ACC112 (cell line): ENCODE measurements at regions not wholly inside any gene's neighbourhood (a gene's known extent, or its start where the extent isn't known, plus 50 kb on each side); places are given as distances from the start of the nearest gene placed in this dataset.
"Not testable (repeated sequence)": the region's sequence is repeated elsewhere in the genome, so short reads cannot be mapped to it uniquely, and the experiment has no call there.

Experiments
- H2AFZ ChIP-seq: fragments of 200-600 bp; sonication (generic); one replicate; pipeline ENCODE4 v1.6.0; 2017; ENCODE audit warnings: antibody characterized with exemption, low read length; ENCODE audit not compliant: unreplicated experiment
- H3K27ac ChIP-seq: fragments of 200-600 bp; sonication (generic); 2 replicates; pipeline ENCODE4 v1.5.1; 2014; ENCODE audit warnings: low read depth, mild to moderate bottlenecking, antibody characterized with exemption, low read length, moderate library complexity
- H3K27me3 ChIP-seq: fragments of 200-600 bp; sonication (generic); 2 replicates; pipeline ENCODE4 v1.6.1; 2014; ENCODE audit warnings: mild to moderate bottlenecking, antibody characterized with exemption, low read length, moderate library complexity, mixed read lengths; ENCODE audit not compliant: insufficient read depth
- H3K36me3 ChIP-seq: fragments of 200-600 bp; sonication (generic); 2 replicates; pipeline ENCODE4 v1.6.1; 2016; ENCODE audit warnings: mild to moderate bottlenecking, antibody characterized with exemption, low read length, moderate library complexity, mixed read lengths; ENCODE audit not compliant: insufficient read depth
- H3K4me1 ChIP-seq: fragments of 200-600 bp; sonication (generic); one replicate; pipeline ENCODE4 v1.6.1; 2016; ENCODE audit warnings: low read length, mixed read lengths; ENCODE audit not compliant: insufficient read depth, unreplicated experiment, control insufficient read depth
- H3K4me3 ChIP-seq: fragments of 200-600 bp; sonication (generic); 2 replicates; pipeline ENCODE4 v1.5.1; 2014; ENCODE audit warnings: mild to moderate bottlenecking, low read depth, low read length
- H3K79me2 ChIP-seq: fragments of 200-600 bp; sonication (generic); one replicate; pipeline ENCODE4 v1.6.0; 2016; ENCODE audit warnings: low read length; ENCODE audit not compliant: control insufficient read depth, unreplicated experiment, insufficient read depth

GRCh38 chr2:16434393-16434792 lies 231.2 kb downstream of the CYRIA start:
- H3K79me2 ChIP-seq = no peaks in the 10 kb centered on the region
- no peaks in the 10 kb centered on the region for H3K36me3 ChIP-seq
- no peak overlapping the region for H3K4me3 ChIP-seq
- no peaks in the 10 kb centered on the region for H3K27me3 ChIP-seq
- no peaks in the 10 kb centered on the region for H3K4me1 ChIP-seq
- no peak overlapping the region for H3K27ac ChIP-seq
- H2AFZ ChIP-seq = no peak overlapping the region

- Histone ChIP-seq H3K4me3 (no peak overlapping the region), H3K27me3 (no peaks in the 10 kb centered on the region), H2AFZ (no peak overlapping the region), H3K27ac (no peak overlapping the region), H3K36me3 (no peaks in the 10 kb centered on the region), H3K4me1 (no peaks in the 10 kb centered on the region), H3K79me2 (no peaks in the 10 kb centered on the region)
Observed at GRCh38 chr2:16430846-16431245, 234.8 kb downstream of the CYRIA start.

DNA sequence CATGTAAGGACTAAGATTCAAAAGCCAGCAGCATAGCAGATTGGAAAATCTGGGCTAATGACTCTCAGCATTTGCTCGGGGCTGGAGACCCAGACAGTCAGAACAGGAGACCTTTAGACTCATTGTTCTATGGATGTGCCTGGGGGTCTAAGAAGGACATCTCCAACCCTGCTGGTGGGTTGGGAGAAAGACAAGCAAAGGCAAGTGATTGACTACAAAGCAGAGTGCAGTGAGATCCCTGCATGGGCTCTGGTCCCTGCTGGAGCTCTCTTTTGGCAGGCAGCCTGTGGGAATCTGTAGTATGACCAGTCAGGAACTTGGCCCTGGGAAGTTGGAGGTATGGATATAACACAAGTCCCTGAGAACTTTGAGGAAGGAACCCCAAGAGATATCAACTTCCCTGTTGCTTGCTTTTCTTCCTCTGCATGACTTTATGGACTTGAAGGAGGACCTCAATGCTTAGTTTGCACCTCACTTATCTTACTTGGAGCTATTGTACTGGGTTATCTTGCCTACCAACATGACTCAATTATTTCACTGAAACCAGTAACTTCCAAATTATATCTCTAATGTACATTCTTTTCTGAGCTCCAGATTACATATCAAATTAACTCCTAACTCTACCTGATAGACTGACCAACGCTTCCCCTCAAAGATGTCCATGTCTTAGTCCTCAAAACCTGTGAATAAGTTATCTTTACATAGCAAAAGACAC lies 236.0 kb downstream of the CYRIA start:
- H3K27ac ChIP-seq = no peak overlapping the region

GRCh38 chr2:16429002-16429401 lies 236.6 kb downstream of the CYRIA start:
- no peaks in the 10 kb centered on the region for H3K79me2 ChIP-seq
- H3K27me3 ChIP-seq = no peaks in the 10 kb centered on the region
- H3K4me3 ChIP-seq = no peak overlapping the region
- no peak overlapping the region for H3K27ac ChIP-seq
- no peaks in the 10 kb centered on the region for H3K36me3 ChIP-seq
- no peak overlapping the region for H2AFZ ChIP-seq
- H3K4me1 ChIP-seq = no peaks in the 10 kb centered on the region

More for the DNA sequence above, 236.0 kb downstream of the CYRIA start:
- Histone ChIP-seq H3K36me3 (no peaks in the 10 kb centered on the region), H3K79me2 (no peaks in the 10 kb centered on the region), H3K4me3 (no peak overlapping the region), H3K27me3 (no peaks in the 10 kb centered on the region), H2AFZ (no peak overlapping the region), H3K4me1 (no peaks in the 10 kb centered on the region)

GRCh38 chr2:16425462-16426336 lies 239.9 kb downstream of the CYRIA start:
- Histone ChIP-seq H3K36me3 (no peaks in the 10 kb centered on the region), H2AFZ (no peak overlapping the region), H3K4me3 (no peak overlapping the region), H3K27ac (no peak overlapping the region), H3K4me1 (no peaks in the 10 kb centered on the region), H3K27me3 (no peaks in the 10 kb centered on the region), H3K79me2 (no peaks in the 10 kb centered on the region)

- H3K36me3 ChIP-seq = no peaks in the 10 kb centered on the region
- H3K27me3 ChIP-seq = no peaks in the 10 kb centered on the region
- no peaks in the 10 kb centered on the region for H3K4me1 ChIP-seq
- no peak overlapping the region for H2AFZ ChIP-seq
- H3K4me3 ChIP-seq = no peak overlapping the region
- no peak overlapping the region for H3K27ac ChIP-seq
- H3K79me2 ChIP-seq = no peaks in the 10 kb centered on the region
Observed at GRCh38 chr2:16420421-16420820, 245.2 kb downstream of the CYRIA start.

DNA sequence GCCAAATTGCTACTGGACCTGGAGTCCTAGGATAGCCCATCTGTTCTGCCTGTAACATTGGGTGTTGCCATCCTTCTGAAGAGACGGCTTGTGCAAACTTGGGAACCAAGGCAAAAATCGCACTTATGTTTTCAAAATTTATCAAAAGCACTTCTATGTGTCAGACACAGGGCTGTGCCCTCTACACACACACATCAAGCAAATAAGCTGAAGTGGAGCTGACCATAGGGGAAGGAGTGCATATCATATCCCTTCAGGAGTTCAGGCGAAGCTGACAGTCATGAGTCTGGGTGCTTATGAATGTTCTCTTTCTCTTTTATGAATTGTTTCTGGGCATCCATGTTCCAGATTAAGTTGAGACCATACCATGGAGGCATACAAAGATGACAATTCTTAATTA lies 247.9 kb downstream of the CYRIA start:
- H2AFZ ChIP-seq = no peak overlapping the region
- H3K4me3 ChIP-seq = no peak overlapping the region
- H3K27ac ChIP-seq = no peak overlapping the region
- H3K79me2 ChIP-seq = no peaks in the 10 kb centered on the region
- no peaks in the 10 kb centered on the region for H3K27me3 ChIP-seq
- H3K36me3 ChIP-seq = no peaks in the 10 kb centered on the region
- no peaks in the 10 kb centered on the region for H3K4me1 ChIP-seq

DNA sequence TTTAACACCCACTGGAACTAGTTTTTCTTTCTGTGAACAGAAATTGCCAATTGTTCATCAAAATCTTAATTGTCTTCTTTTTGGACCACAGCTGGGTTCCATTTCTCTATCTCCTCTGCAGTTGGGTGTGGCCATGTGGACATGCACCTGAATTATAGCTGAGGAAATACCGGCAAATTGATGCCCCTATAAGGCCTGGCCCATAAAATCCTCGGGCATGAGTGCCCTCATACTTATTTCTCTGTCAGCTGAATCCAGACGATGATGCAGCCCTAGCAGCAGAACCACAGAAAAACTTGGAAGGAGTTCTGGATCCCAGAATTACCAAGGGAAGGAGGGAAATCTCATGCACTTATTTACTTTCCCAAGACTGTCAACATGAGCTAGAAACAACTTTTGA lies 249.0 kb downstream of the CYRIA start:
- Histone ChIP-seq H3K27me3 (no peaks in the 10 kb centered on the region), H3K79me2 (no peaks in the 10 kb centered on the region), H2AFZ (no peak overlapping the region), H3K27ac (no peak overlapping the region), H3K4me1 (no peaks in the 10 kb centered on the region), H3K36me3 (no peaks in the 10 kb centered on the region), H3K4me3 (no peak overlapping the region)

- not testable (repeated sequence) for H3K36me3 ChIP-seq, H2AFZ ChIP-seq, H3K27ac ChIP-seq, H3K27me3 ChIP-seq, H3K4me3 ChIP-seq, H3K4me1 ChIP-seq, H3K79me2 ChIP-seq
Observed at GRCh38 chr2:16415861-16416260, 249.8 kb downstream of the CYRIA start.

GRCh38 chr2:16413947-16414346 lies 251.7 kb downstream of the CYRIA start:
- Histone ChIP-seq H2AFZ (no peak overlapping the region), H3K79me2 (no peaks in the 10 kb centered on the region), H3K36me3 (no peaks in the 10 kb centered on the region), H3K4me1 (no peaks in the 10 kb centered on the region), H3K4me3 (no peak overlapping the region), H3K27ac (no peak overlapping the region), H3K27me3 (no peaks in the 10 kb centered on the region)

DNA sequence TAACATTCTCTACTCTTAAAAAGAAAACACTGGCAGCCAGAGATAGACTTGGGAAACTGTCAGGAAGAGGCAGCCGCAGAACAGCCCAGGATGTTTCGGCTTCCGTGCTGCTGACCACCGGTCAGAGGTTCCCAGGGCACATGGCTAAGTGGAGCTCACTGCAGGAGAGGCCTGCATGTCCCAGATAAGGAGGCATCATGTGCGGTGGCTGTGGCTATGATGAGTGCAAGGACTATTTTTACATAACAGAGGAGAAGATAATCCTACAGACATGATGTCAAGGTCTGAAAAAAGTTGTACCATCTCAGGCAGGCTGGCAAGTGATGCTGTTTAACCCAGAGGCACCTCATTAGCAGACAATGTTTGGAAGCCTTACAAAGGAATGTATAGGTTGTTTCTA lies 252.3 kb downstream of the CYRIA start:
- no peaks in the 10 kb centered on the region for H3K27me3 ChIP-seq
- H3K36me3 ChIP-seq = no peaks in the 10 kb centered on the region
- H2AFZ ChIP-seq = no peak overlapping the region
- no peaks in the 10 kb centered on the region for H3K79me2 ChIP-seq
- no peak overlapping the region for H3K27ac ChIP-seq
- H3K4me1 ChIP-seq = no peaks in the 10 kb centered on the region
- H3K4me3 ChIP-seq = no peak overlapping the region
